Suprapubic skin (tissue), 4 donors: ENCODE measurements at regions not wholly inside any gene's neighbourhood (a gene's known extent, or its start where the extent isn't known, plus 50 kb on each side); places are given as distances from the start of the nearest gene placed in this dataset.

Experiments used
- CTCF ChIP-seq, 2 donors: fragments of 200-600 bp in 1 of 2; fragments of 450-650 bp in 1 of 2; sonication (generic) in 1 of 2; IDR thresholded peaks; one replicate each; pipeline ENCODE4 v1.5.1; 2016 to 2019; ENCODE audit warnings: antibody characterized with exemption in 2 of 2, mild to moderate bottlenecking in 1 of 2, moderate library complexity in 1 of 2
- EP300 ChIP-seq: sonication (generic); formaldehyde crosslinking; IDR thresholded peaks from one replicate; pipeline ENCODE4 v1.6.1; 2017; ENCODE audit warnings: antibody characterized with exemption
- POLR2A ChIP-seq, 2 donors: fragments of 450-650 bp; IDR thresholded peaks; one replicate each; pipeline ENCODE4 v1.6.1; 2017; ENCODE audit warnings: antibody characterized with exemption in 2 of 2, mild to moderate bottlenecking in 2 of 2, moderate library complexity in 2 of 2
- POLR2AphosphoS5 ChIP-seq, 3 donors: sonication (generic); formaldehyde crosslinking; IDR thresholded peaks; one replicate each; pipeline ENCODE4 v1.6.1; 2017; ENCODE audit warnings: antibody characterized with exemption in 3 of 3

GRCh38 chr5:6166698-6167394 is 211.5 kb downstream of the MED10 start:
- TF ChIP-seq CTCF (IDR thresholded peaks at IDR 0.05) = no peak
- TF ChIP-seq POLR2A (IDR thresholded peaks at IDR 0.05) = no peak
- no peak for TF ChIP-seq EP300
- no peak for TF ChIP-seq POLR2AphosphoS5 (IDR thresholded peaks at IDR 0.05)
